Muscle layer of colon (tissue), 2 donors: ENCODE measurements at regions not wholly inside any gene's neighbourhood (a gene's known extent, or its start where the extent isn't known, plus 50 kb on each side); places are given as distances from the start of the nearest gene placed in this dataset.

Source experiments
- H3K27ac ChIP-seq: one replicate; pipeline ENCODE4 v1.7.0; 2013; ENCODE audit warnings: low read depth, mild to moderate bottlenecking, low read length, moderate library complexity
- H3K27me3 ChIP-seq, 2 donors: one replicate each; pipeline ENCODE4 v1.7.0; 2013; ENCODE audit warnings: low read length in 2 of 2, mild to moderate bottlenecking in 2 of 2; ENCODE audit not compliant: insufficient read depth in 2 of 2, control insufficient read depth in 1 of 2
- H3K36me3 ChIP-seq: one replicate; pipeline ENCODE4 v1.7.0; 2013; ENCODE audit warnings: mild to moderate bottlenecking, low read length; ENCODE audit not compliant: insufficient read depth
- H3K4me1 ChIP-seq: one replicate; pipeline ENCODE4 v1.7.0; 2013; ENCODE audit warnings: mild to moderate bottlenecking, low read length; ENCODE audit not compliant: insufficient read depth
- H3K4me3 ChIP-seq, 2 donors: one replicate each; pipeline ENCODE4 v1.7.0; 2013; ENCODE audit warnings: low read length in 2 of 2, low read depth in 1 of 2, mild to moderate bottlenecking in 1 of 2, moderate library complexity in 1 of 2
- H3K9ac ChIP-seq: one replicate; pipeline ENCODE4 v1.7.0; 2013; ENCODE audit warnings: low read length
- H3K9me3 ChIP-seq: one replicate; pipeline ENCODE4 v1.7.0; 2013; ENCODE audit warnings: mild to moderate bottlenecking, low read length
- donor health status: abdominal sarcoma.
- donor health status: Adenocarcinoma of cecum.

DNA sequence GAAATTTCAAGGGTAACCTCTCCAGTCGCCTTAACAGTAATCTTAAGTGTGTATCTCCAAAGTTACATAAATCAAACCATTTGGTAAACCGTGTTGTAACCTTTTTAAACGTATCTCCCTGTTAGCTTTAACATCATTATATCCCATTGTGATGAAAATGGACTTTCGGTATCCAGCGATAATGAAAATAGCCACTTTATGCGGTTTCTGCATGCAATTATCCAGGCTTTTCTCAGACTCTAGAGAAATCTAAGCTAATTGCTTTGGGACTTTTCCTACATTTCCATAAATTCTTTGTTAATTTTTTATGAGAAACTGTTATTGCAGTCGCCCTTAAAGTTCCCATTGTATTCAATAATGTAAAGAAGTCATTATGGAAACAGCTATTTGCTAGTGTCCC is 170.7 kb downstream of the ZNF608 start:
- no peaks in the 10 kb centered on the region for H3K36me3 ChIP-seq
- H3K9ac ChIP-seq = no peak overlapping the region
- no peaks in the 10 kb centered on the region for H3K9me3 ChIP-seq
- no peaks in the 10 kb centered on the region for H3K27me3 ChIP-seq
- H3K4me1 ChIP-seq = no peaks in the 10 kb centered on the region
- no peak overlapping the region for H3K27ac ChIP-seq
- H3K4me3 ChIP-seq = no peak overlapping the region

GRCh38 chr5:124574521-124575436 is 171.7 kb downstream of the ZNF608 start:
- Histone ChIP-seq H3K27me3 (no peaks in the 10 kb centered on the region), H3K4me3 (no peak overlapping the region), H3K4me1 (no peaks in the 10 kb centered on the region), H3K9ac (no peak overlapping the region), H3K9me3 (no peaks in the 10 kb centered on the region), H3K27ac (no peak overlapping the region), H3K36me3 (no peaks in the 10 kb centered on the region)

GRCh38 chr5:124572971-124573370 is 173.5 kb downstream of the ZNF608 start:
- H3K4me3 ChIP-seq = no peak overlapping the region
- no peaks in the 10 kb centered on the region for H3K27me3 ChIP-seq
- H3K27ac ChIP-seq = no peak overlapping the region
- H3K9me3 ChIP-seq = no peaks in the 10 kb centered on the region
- no peak overlapping the region for H3K9ac ChIP-seq
- no peaks in the 10 kb centered on the region for H3K4me1 ChIP-seq
- no peaks in the 10 kb centered on the region for H3K36me3 ChIP-seq

GRCh38 chr5:124570285-124571035 is 176.0 kb downstream of the ZNF608 start:
- H3K9ac ChIP-seq = no peak overlapping the region
- no peaks in the 10 kb centered on the region for H3K4me1 ChIP-seq
- no peak overlapping the region for H3K27ac ChIP-seq
- H3K27me3 ChIP-seq = no peaks in the 10 kb centered on the region
- H3K9me3 ChIP-seq = no peaks in the 10 kb centered on the region
- H3K4me3 ChIP-seq = no peak overlapping the region
- no peaks in the 10 kb centered on the region for H3K36me3 ChIP-seq

GRCh38 chr5:124566875-124567450 is 179.5 kb downstream of the ZNF608 start:
- Histone ChIP-seq H3K4me3 (no peak overlapping the region), H3K9me3 (no peaks in the 10 kb centered on the region), H3K27me3 (no peaks in the 10 kb centered on the region), H3K4me1 (no peaks in the 10 kb centered on the region), H3K27ac (no peak overlapping the region), H3K36me3 (no peaks in the 10 kb centered on the region), H3K9ac (no peak overlapping the region)

GRCh38 chr5:124561451-124561850 is 185.0 kb downstream of the ZNF608 start:
- Histone ChIP-seq H3K36me3 (no peaks in the 10 kb centered on the region), H3K27me3 (no peaks in the 10 kb centered on the region)

DNA sequence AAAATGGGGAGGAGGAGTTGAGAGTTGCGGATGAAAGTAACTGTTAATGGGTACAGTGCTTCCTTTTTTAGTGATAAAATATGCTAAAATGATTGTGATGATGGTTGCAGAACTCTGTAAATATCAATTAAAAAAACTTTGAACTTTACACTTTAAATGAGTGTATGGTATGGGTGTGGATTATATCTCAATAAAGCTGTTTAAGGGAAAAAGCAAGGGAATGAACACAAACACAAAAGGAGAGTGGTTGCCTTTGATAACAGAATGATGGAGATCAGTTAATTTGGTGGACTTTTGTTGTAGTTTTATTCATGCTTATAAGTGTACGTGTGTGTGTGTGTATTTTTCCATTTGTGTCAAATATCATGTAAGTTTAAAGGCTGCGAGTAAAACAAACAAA is 186.1 kb downstream of the ZNF608 start:
- H3K9me3 ChIP-seq = no peaks in the 10 kb centered on the region
- H3K4me1 ChIP-seq = no peaks in the 10 kb centered on the region
- H3K27ac ChIP-seq = no peak overlapping the region
- no peaks in the 10 kb centered on the region for H3K36me3 ChIP-seq
- H3K4me3 ChIP-seq = no peak overlapping the region
- H3K27me3 ChIP-seq = no peaks in the 10 kb centered on the region
- no peak overlapping the region for H3K9ac ChIP-seq

More at GRCh38 chr5:124561451-124561850, 185.0 kb downstream of the ZNF608 start:
- Histone ChIP-seq H3K9me3 (no peaks in the 10 kb centered on the region), H3K4me3 (no peak overlapping the region), H3K9ac (no peak overlapping the region), H3K27ac (no peak overlapping the region), H3K4me1 (no peaks in the 10 kb centered on the region)

GRCh38 chr5:124557761-124558160 is 188.7 kb downstream of the ZNF608 start:
- Histone ChIP-seq H3K4me3 (no peak overlapping the region), H3K9ac (no peak overlapping the region), H3K9me3 (no peaks in the 10 kb centered on the region), H3K27ac (no peak overlapping the region), H3K36me3 (no peaks in the 10 kb centered on the region), H3K27me3 (no peaks in the 10 kb centered on the region), H3K4me1 (no peaks in the 10 kb centered on the region)

- Histone ChIP-seq H3K9me3 (no peaks in the 10 kb centered on the region), H3K4me3 (no peak overlapping the region), H3K27ac (no peak overlapping the region), H3K36me3 (no peaks in the 10 kb centered on the region), H3K9ac (no peak overlapping the region), H3K27me3 (no peaks in the 10 kb centered on the region), H3K4me1 (no peaks in the 10 kb centered on the region)
Measured at GRCh38 chr5:124554746-124555578, 191.5 kb downstream of the ZNF608 start.

DNA sequence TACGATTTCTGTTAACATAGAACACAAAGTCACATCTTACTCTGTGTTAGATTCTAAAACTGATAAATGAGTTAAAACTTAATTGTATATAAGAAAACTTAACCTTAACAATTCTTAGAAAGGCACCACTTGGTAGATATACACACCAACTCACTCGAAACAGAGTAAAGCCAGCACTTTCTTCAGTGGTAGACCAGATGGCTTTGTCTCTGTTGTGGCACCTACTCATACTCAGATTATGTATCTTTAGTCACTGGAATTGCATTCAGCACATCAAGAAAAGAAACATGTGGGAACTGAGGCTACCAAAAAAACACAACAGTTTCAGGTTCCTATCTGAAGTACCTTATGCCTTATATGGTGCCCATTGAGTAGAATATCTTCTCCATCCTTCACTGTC is 192.5 kb downstream of the ZNF608 start:
- Histone ChIP-seq H3K27ac (no peak overlapping the region), H3K4me3 (no peak overlapping the region), H3K9me3 (no peaks in the 10 kb centered on the region), H3K9ac (no peak overlapping the region), H3K27me3 (no peaks in the 10 kb centered on the region), H3K36me3 (no peaks in the 10 kb centered on the region), H3K4me1 (no peaks in the 10 kb centered on the region)

GRCh38 chr5:124552526-124552925 is 193.9 kb downstream of the ZNF608 start:
- Histone ChIP-seq H3K27ac (no peak overlapping the region), H3K36me3 (no peaks in the 10 kb centered on the region), H3K27me3 (no peaks in the 10 kb centered on the region), H3K9me3 (no peaks in the 10 kb centered on the region), H3K4me1 (no peaks in the 10 kb centered on the region), H3K4me3 (no peak overlapping the region), H3K9ac (no peak overlapping the region)
